ENCODE measurements at regions not wholly inside any gene's neighbourhood (a gene's known extent, or its start where the extent isn't known, plus 50 kb on each side); places are given as distances from the start of the nearest gene placed in this dataset.
"Not testable (repeated sequence)": the region's sequence is repeated elsewhere in the genome, so short reads cannot be mapped to it uniquely, and the experiment has no call there.

DNA sequence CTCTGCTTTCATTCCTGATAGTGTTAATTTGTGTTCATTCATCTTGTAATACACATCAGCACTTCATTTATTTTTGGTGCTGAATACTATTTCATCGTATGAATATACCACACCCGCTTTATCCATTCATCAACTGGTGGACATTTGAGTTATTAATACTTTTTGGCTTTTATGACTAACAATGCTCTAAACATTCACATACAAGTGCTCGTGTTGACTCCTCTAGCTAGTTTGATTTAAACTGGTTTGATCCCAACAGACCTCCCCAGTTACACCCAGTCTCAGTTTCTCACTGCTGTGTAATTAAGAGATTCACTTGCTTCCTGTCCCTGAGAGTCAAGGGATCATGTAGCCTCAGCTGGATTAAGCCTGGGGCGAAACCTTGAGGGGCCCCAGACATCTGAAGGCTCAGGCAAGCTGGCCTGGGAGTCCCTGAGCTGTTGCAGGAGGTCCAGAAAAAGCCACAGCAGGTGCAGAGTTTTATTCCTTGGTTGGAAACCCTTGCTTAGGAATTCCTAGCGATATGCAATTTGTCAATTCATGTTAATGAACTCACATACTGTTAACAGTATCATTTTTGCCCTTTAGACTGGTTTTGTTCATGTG is 52.8 kb upstream of the CLDN24 start:
- Histone ChIP-seq H3K36me3 (ENCODE audit: insufficient read depth, low read length) (no peaks in the 10 kb centered on the region), H3K27ac (ENCODE audit: low read depth in 1 of 2, low read length in 2 of 2) (no peak overlapping the region), H3K4me1 (ENCODE audit: insufficient read depth, low read length) (no peaks in the 10 kb centered on the region), H3K4me3 (ENCODE audit: low read length) (no peak overlapping the region), H3K27me3 (ENCODE audit: control insufficient read depth in 1 of 2, insufficient read depth in 2 of 2, low read length in 2 of 2) (peaks cover 0 to 2% of the 10 kb centered on the region in 2 experiments), H3K9me3 (ENCODE audit: control insufficient read depth in 1 of 2, insufficient read depth in 1 of 2, low read length in 2 of 2) (peaks cover 3 to 8% of the 10 kb centered on the region in 2 experiments)
- Mint-ChIP-seq H3K36me3 (ENCODE audit: low read depth) (no peaks in the 10 kb centered on the region), H3K27ac (no peak overlapping the region), H3K9me3 (no peaks in the 10 kb centered on the region), H3K4me3 (no peak overlapping the region), H3K4me1 (ENCODE audit: low read depth) (no peaks in the 10 kb centered on the region), H3K27me3 (no peaks in the 10 kb centered on the region)
- ChIA-PET POLR2A (no interaction called here), CTCF (no interaction called here)
- no peak for DNase-seq
- TF ChIP-seq, protein P1, sequence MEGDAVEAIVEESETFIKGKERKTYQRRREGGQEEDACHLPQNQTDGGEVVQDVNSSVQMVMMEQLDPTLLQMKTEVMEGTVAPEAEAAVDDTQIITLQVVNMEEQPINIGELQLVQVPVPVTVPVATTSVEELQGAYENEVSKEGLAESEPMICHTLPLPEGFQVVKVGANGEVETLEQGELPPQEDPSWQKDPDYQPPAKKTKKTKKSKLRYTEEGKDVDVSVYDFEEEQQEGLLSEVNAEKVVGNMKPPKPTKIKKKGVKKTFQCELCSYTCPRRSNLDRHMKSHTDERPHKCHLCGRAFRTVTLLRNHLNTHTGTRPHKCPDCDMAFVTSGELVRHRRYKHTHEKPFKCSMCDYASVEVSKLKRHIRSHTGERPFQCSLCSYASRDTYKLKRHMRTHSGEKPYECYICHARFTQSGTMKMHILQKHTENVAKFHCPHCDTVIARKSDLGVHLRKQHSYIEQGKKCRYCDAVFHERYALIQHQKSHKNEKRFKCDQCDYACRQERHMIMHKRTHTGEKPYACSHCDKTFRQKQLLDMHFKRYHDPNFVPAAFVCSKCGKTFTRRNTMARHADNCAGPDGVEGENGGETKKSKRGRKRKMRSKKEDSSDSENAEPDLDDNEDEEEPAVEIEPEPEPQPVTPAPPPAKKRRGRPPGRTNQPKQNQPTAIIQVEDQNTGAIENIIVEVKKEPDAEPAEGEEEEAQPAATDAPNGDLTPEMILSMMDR (IDR thresholded peaks at IDR 0.05) = no peak
- intact Hi-C loops (cut with DNase I, micrococcal nuclease) = no loop called here
- no peak for ATAC-seq (ENCODE audit: poor library complexity)

DNA sequence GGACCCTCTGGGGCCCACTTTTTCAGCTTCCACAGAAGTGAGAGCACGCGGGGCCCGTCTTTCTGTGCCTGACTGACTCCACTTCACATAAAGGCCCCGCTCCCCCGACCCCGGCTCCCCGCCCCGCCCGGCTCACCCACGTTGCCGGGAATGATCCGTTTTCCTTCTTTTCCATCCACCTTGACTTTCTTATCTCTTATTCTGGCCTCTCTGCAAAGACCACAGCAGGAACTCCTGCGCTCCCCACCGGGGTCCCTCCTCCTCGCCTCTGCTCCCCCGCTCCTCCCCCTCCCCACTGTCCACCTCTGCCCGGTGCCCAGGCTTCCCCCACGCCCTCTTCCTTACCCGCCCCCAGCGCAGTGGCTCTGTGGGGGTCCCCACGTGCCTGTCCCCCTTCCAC is 54.2 kb upstream of the CLDN24 start:
- no peak overlapping the region for H3K27ac Mint-ChIP-seq
- ATAC-seq (ENCODE audit: poor library complexity) (no peak), DNase-seq (no peak)
- no peaks in the 10 kb centered on the region for H3K9me3 Mint-ChIP-seq
- ChIA-PET CTCF (no interaction called here), POLR2A (no interaction called here)
- no peaks in the 10 kb centered on the region for H3K4me1 Mint-ChIP-seq (ENCODE audit: low read depth)
- no peaks in the 10 kb centered on the region for H3K36me3 Mint-ChIP-seq (ENCODE audit: low read depth)
- intact Hi-C loops (cut with DNase I, micrococcal nuclease) = no loop called here
- H3K27me3 ChIP-seq (ENCODE audit: control insufficient read depth in 1 of 2, insufficient read depth in 2 of 2, low read length in 2 of 2) = no peaks in the 10 kb centered on the region
- H3K27me3 Mint-ChIP-seq = no peaks in the 10 kb centered on the region
- no peaks in the 10 kb centered on the region for H3K4me1 ChIP-seq (ENCODE audit: insufficient read depth, low read length)
- no peak overlapping the region for H3K4me3 Mint-ChIP-seq
- no peaks in the 10 kb centered on the region for H3K36me3 ChIP-seq (ENCODE audit: insufficient read depth, low read length)
- no peak overlapping the region for H3K4me3 ChIP-seq (ENCODE audit: low read length)
- H3K27ac ChIP-seq (ENCODE audit: low read depth in 1 of 2, low read length in 2 of 2) = no peak overlapping the region
- TF ChIP-seq, protein P1 (IDR thresholded peaks at IDR 0.05) = no peak
- peaks cover 3 to 8% of the 10 kb centered on the region in 2 experiments for H3K9me3 ChIP-seq (ENCODE audit: control insufficient read depth in 1 of 2, insufficient read depth in 1 of 2, low read length in 2 of 2)

DNA sequence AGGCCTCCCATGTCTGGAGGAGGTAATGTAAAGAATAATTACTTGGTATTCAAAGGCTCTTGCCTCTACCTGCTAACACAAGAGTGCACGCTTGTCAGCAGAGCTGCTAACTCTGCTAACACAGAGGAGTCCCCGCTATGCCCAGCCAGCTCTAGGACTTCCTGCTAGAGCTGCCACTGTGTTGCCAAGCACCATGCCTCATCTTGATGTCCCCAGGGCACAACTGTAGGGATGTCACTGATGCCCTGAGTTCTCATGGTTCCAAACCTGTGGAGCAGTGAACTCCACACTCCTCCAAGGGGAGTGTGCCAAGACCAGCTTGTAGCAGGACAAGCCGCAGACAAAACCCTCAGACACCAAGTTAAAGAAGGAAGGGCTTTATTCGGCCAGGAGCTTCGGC is 55.3 kb upstream of the CLDN24 start:
- intact Hi-C loops (cut with DNase I, micrococcal nuclease) = no loop called here
- Mint-ChIP-seq H3K36me3 (ENCODE audit: low read depth) (no peaks in the 10 kb centered on the region), H3K9me3 (no peaks in the 10 kb centered on the region), H3K4me1 (ENCODE audit: low read depth) (no peaks in the 10 kb centered on the region), H3K27ac (no peak overlapping the region), H3K27me3 (no peaks in the 10 kb centered on the region), H3K4me3 (no peak overlapping the region)
- Histone ChIP-seq H3K4me3 (ENCODE audit: low read length) (no peak overlapping the region), H3K9me3 (ENCODE audit: control insufficient read depth in 1 of 2, insufficient read depth in 1 of 2, low read length in 2 of 2) (peaks cover 3 to 8% of the 10 kb centered on the region in 2 experiments), H3K27ac (ENCODE audit: low read depth in 1 of 2, low read length in 2 of 2) (no peak overlapping the region), H3K36me3 (ENCODE audit: insufficient read depth, low read length) (no peaks in the 10 kb centered on the region), H3K4me1 (ENCODE audit: insufficient read depth, low read length) (no peaks in the 10 kb centered on the region), H3K27me3 (ENCODE audit: control insufficient read depth in 1 of 2, insufficient read depth in 2 of 2, low read length in 2 of 2) (no peaks in the 10 kb centered on the region)
- ATAC-seq (ENCODE audit: poor library complexity) (no peak), DNase-seq (no peak)
- ChIA-PET POLR2A (no interaction called here), CTCF (no interaction called here)
- TF ChIP-seq, protein P1 (IDR thresholded peaks at IDR 0.05) = no peak

DNA sequence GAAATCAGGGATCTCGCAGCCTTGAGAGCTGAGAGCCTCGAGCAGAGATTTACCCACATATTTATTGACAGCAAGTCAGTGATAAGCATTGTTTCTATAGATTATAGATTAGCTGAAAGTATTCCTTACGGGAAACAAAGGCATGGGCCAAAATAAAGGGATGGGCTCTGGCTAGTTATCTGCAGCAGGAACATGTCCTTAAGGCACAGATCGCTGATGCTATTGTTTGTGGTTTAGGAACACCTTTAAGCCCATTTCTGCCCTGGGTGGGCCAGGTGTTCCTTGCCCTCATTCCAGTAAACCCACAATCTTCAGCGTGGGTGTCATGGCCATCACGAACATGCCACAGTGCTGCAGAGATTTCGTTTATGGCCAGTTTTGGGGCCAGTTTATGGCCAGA is 56.1 kb upstream of the CLDN24 start:
- intact Hi-C loops (cut with DNase I, micrococcal nuclease); H3K4me3 Mint-ChIP-seq; H3K27ac ChIP-seq (ENCODE audit: low read depth in 1 of 2, low read length in 2 of 2); H3K36me3 Mint-ChIP-seq (ENCODE audit: low read depth); POLR2A ChIA-PET; H3K9me3 ChIP-seq (ENCODE audit: control insufficient read depth in 1 of 2, insufficient read depth in 1 of 2, low read length in 2 of 2); DNase-seq; H3K4me3 ChIP-seq (ENCODE audit: low read length); H3K27me3 Mint-ChIP-seq; H3K27me3 ChIP-seq (ENCODE audit: control insufficient read depth in 1 of 2, insufficient read depth in 2 of 2, low read length in 2 of 2); H3K4me1 ChIP-seq (ENCODE audit: insufficient read depth, low read length); H3K36me3 ChIP-seq (ENCODE audit: insufficient read depth, low read length); H3K4me1 Mint-ChIP-seq (ENCODE audit: low read depth); H3K27ac Mint-ChIP-seq; H3K9me3 Mint-ChIP-seq; CTCF ChIA-PET; ATAC-seq (ENCODE audit: poor library complexity): not testable (repeated sequence)
